Retinal pigment epithelial cell (primary cell): ENCODE measurements at regions not wholly inside any gene's neighbourhood (a gene's known extent, or its start where the extent isn't known, plus 50 kb on each side); places are given as distances from the start of the nearest gene placed in this dataset.

Experiments
- DNase-seq: peaks from one replicate; pipeline ENCODE4 v3.0.0-alpha.2; 2010; ENCODE audit warnings: low read depth
- H3K4me3 ChIP-seq: 2 replicates; pipeline ENCODE4 v1.5.1; 2011; ENCODE audit warnings: mild to moderate bottlenecking, low read length, control low read depth, moderate library complexity
- CTCF ChIP-seq: conservative IDR thresholded peaks from 2 replicates; pipeline ENCODE4 v1.5.1; 2011; ENCODE audit warnings: low read depth, low read length, control low read depth, inconsistent platforms

GRCh38 chr2:57759822-57760300, 286.7 kb upstream of the VRK2 start:
- peak overlapping the region; percentile 44 for H3K4me3 ChIP-seq
- TF ChIP-seq CTCF = peak; percentile 95
- DNase-seq = peak; percentile 57

GRCh38 chr2:57760381-57760801, 286.2 kb upstream of the VRK2 start:
- TF ChIP-seq CTCF = no peak
- no peak for DNase-seq

GRCh38 chr2:57776916-57777315, 269.7 kb upstream of the VRK2 start:
- DNase-seq = no peak
- no peak for TF ChIP-seq CTCF
- H3K4me3 ChIP-seq = no peak overlapping the region

More at GRCh38 chr2:57760381-57760801, 286.2 kb upstream of the VRK2 start:
- H3K4me3 ChIP-seq = peak overlapping the region; percentile 44

GRCh38 chr2:57782587-57782986, 264.0 kb upstream of the VRK2 start:
- no peak for DNase-seq
- no peak overlapping the region for H3K4me3 ChIP-seq
- TF ChIP-seq CTCF = no peak

GRCh38 chr2:57793310-57793709, 253.3 kb upstream of the VRK2 start:
- no peak overlapping the region for H3K4me3 ChIP-seq
- TF ChIP-seq CTCF = no peak
- no peak for DNase-seq

- DNase-seq = no peak
- H3K4me3 ChIP-seq = no peak overlapping the region
- TF ChIP-seq CTCF = no peak
Observed at GRCh38 chr2:57796527-57796926, 250.1 kb upstream of the VRK2 start.

GRCh38 chr2:57798346-57798745, 248.3 kb upstream of the VRK2 start:
- TF ChIP-seq CTCF = no peak
- no peak for DNase-seq
- H3K4me3 ChIP-seq = no peak overlapping the region
